Uterus (tissue), 2 donors: ENCODE measurements at regions not wholly inside any gene's neighbourhood (a gene's known extent, or its start where the extent isn't known, plus 50 kb on each side); places are given as distances from the start of the nearest gene placed in this dataset.

Experiments used
- CTCF ChIP-seq, 4 experiments: fragments of 200-600 bp in 2 of 4; fragments of 450-650 bp in 2 of 4; sonication (generic) in 2 of 4; IDR thresholded peaks; one replicate each; pipeline ENCODE4 v1.5.1; 2016 to 2019; ENCODE audit warnings: antibody characterized with exemption in 4 of 4, mild to moderate bottlenecking in 2 of 4, moderate library complexity in 1 of 4
- POLR2A ChIP-seq, 2 donors: fragments of 450-650 bp; IDR thresholded peaks; one replicate each; pipeline ENCODE4 v1.6.1; 2016; ENCODE audit warnings: antibody characterized with exemption in 2 of 2, mild to moderate bottlenecking in 1 of 2, moderate library complexity in 1 of 2

GRCh38 chr6:155678361-155678760 lies 222.7 kb upstream of the NOX3 start:
- TF ChIP-seq CTCF (IDR thresholded peaks at IDR 0.05) (no peak), POLR2A (IDR thresholded peaks at IDR 0.05) (no peak)
